MCF 10A (cell line): ENCODE measurements at regions not wholly inside any gene's neighbourhood (a gene's known extent, or its start where the extent isn't known, plus 50 kb on each side); places are given as distances from the start of the nearest gene placed in this dataset.

Source experiments
- BruUV-seq: library from RNA; stranded (reverse); fragments of 400-500 nt; replicated peaks from 2 replicates; lab custom pipeline; 2021; lab: Mats Ljungman, UMichigan
- CTCF ChIA-PET: fragments of 300-600 bp; sonication (Branson Sonifier 250); formaldehyde crosslinking; extraction: SDS; loops from one replicate; lab custom pipeline; 2021; ENCODE audit warnings: antibody characterized with exemption, inconsistent platforms; lab: Yijun Ruan, JAX
- POLR2A ChIA-PET: fragments of 300-600, 350-650 bp; sonication (Branson Sonifier 250); formaldehyde crosslinking; extraction: SDS; loops from one replicate; lab custom pipeline; 2020; ENCODE audit warnings: antibody characterized with exemption, inconsistent platforms; lab: Yijun Ruan, JAX
- DNase-seq: peaks from one replicate; pipeline ENCODE4 v3.0.0-alpha.2; 2018; ENCODE audit not compliant: unreplicated experiment
- H3K27ac Mint-ChIP-seq: one replicate; pipeline ENCODE4 v1.8.0; 2022; ENCODE audit warnings: mild to moderate bottlenecking, low read depth, mixed read lengths; ENCODE audit not compliant: unreplicated experiment
- H3K27me3 Mint-ChIP-seq: one replicate; pipeline ENCODE4 v1.8.0; 2022; ENCODE audit warnings: mixed read lengths; ENCODE audit not compliant: insufficient read depth, unreplicated experiment
- H3K36me3 Mint-ChIP-seq: one replicate; pipeline ENCODE4 v1.8.0; 2022; ENCODE audit warnings: mild to moderate bottlenecking, moderate library complexity, mixed read lengths; ENCODE audit not compliant: insufficient read depth, unreplicated experiment
- H3K4me1 Mint-ChIP-seq: one replicate; pipeline ENCODE4 v1.8.0; 2022; ENCODE audit warnings: mixed read lengths; ENCODE audit not compliant: insufficient read depth, unreplicated experiment
- H3K4me3 Mint-ChIP-seq: one replicate; pipeline ENCODE4 v1.8.0; 2022; ENCODE audit warnings: mild to moderate bottlenecking, moderate library complexity, mixed read lengths; ENCODE audit not compliant: unreplicated experiment
- H3K9me3 Mint-ChIP-seq: one replicate; pipeline ENCODE4 v1.8.0; 2022; ENCODE audit warnings: mixed read lengths; ENCODE audit not compliant: unreplicated experiment
- CTCF ChIP-seq: fragments of 200-600 bp; IDR thresholded peaks from one replicate; pipeline ENCODE4 v1.8.0; 2022; ENCODE audit warnings: antibody characterized with exemption, mild to moderate bottlenecking; ENCODE audit not compliant: unreplicated experiment
- intact Hi-C: fragments of 100-400 bp; cut with micrococcal nuclease; formaldehyde crosslinking; loops from 2 replicates; pipeline ENCODE4 v1.14.1; 2022

- ChIA-PET POLR2A (no interaction called here), CTCF (interaction anchor here (0.5 kb wide), 1 partner anchor 1046 kb away, joined by 8 read pairs; no protein-coding TSS in a partner anchor)
- intact Hi-C loops: no loop called here
- no peak for TF ChIP-seq CTCF
- no peak for DNase-seq
- Mint-ChIP-seq H3K27ac (peak overlapping the region; percentile 5), H3K4me1 (peaks cover 11% of the 10 kb centered on the region), H3K27me3 (no peaks in the 10 kb centered on the region), H3K4me3 (no peak overlapping the region), H3K36me3 (no peaks in the 10 kb centered on the region), H3K9me3 (no peaks in the 10 kb centered on the region)
- BruUV-seq: no TSS peak
Measured at GRCh38 chr15:99480016-99480810, 85.6 kb upstream of the MEF2A start.

GRCh38 chr15:99481113-99481950 is 84.5 kb upstream of the MEF2A start:
- CTCF ChIA-PET: interaction anchor here (0.5 kb wide), 1 partner anchor 1045 kb away, joined by 8 read pairs; no protein-coding TSS in a partner anchor

GRCh38 chr15:99481951-99482230 is 83.9 kb upstream of the MEF2A start:
- ChIA-PET POLR2A (interaction anchor here (0.7 to 1.3 kb wide), 2 partner anchors 80 to 169 kb away, joined by 3 read pairs; no protein-coding TSS in a partner anchor), CTCF (no interaction called here)
- BruUV-seq: no TSS peak
- H3K36me3 Mint-ChIP-seq: no peaks in the 10 kb centered on the region
- DNase-seq: no peak
- no peaks in the 10 kb centered on the region for H3K27me3 Mint-ChIP-seq
- no peak for TF ChIP-seq CTCF
- no peak overlapping the region for H3K4me3 Mint-ChIP-seq
- H3K27ac Mint-ChIP-seq: no peak overlapping the region
- no peaks in the 10 kb centered on the region for H3K9me3 Mint-ChIP-seq
- intact Hi-C loops: no loop called here
- H3K4me1 Mint-ChIP-seq: peaks cover 11% of the 10 kb centered on the region

More at GRCh38 chr15:99481113-99481950, 84.5 kb upstream of the MEF2A start:
- POLR2A ChIA-PET: interaction anchor here (0.7 to 1.3 kb wide), 2 partner anchors 81 to 169 kb away, joined by 3 read pairs; no protein-coding TSS in a partner anchor
- peaks cover 16% of the 10 kb centered on the region for H3K4me1 Mint-ChIP-seq
- no peaks in the 10 kb centered on the region for H3K36me3 Mint-ChIP-seq
- BruUV-seq: no TSS peak
- no peak for DNase-seq
- no peaks in the 10 kb centered on the region for H3K27me3 Mint-ChIP-seq
- no peak overlapping the region for H3K4me3 Mint-ChIP-seq
- H3K27ac Mint-ChIP-seq: peak overlapping the region; percentile 5
- intact Hi-C loops: no loop called here
- no peak for TF ChIP-seq CTCF
- H3K9me3 Mint-ChIP-seq: no peaks in the 10 kb centered on the region

GRCh38 chr15:99482993-99483392 is 82.8 kb upstream of the MEF2A start:
- no peaks in the 10 kb centered on the region for H3K9me3 Mint-ChIP-seq
- POLR2A ChIA-PET: no interaction called here
- intact Hi-C loops: no loop called here
- CTCF ChIA-PET: interaction anchor here (1.0 to 2.1 kb wide), 3 partner anchors 10 to 22 kb away, joined by 3 to 7 read pairs (median 6); no protein-coding TSS in a partner anchor
- peaks cover 17% of the 10 kb centered on the region for H3K4me1 Mint-ChIP-seq
- H3K36me3 Mint-ChIP-seq: no peaks in the 10 kb centered on the region
- no peak for TF ChIP-seq CTCF
- no peak for DNase-seq
- H3K27ac Mint-ChIP-seq: no peak overlapping the region
- H3K27me3 Mint-ChIP-seq: no peaks in the 10 kb centered on the region
- H3K4me3 Mint-ChIP-seq: no peak overlapping the region
- no TSS peak for BruUV-seq
